Tibial artery (tissue), 4 donors: ENCODE measurements at regions not wholly inside any gene's neighbourhood (a gene's known extent, or its start where the extent isn't known, plus 50 kb on each side); places are given as distances from the start of the nearest gene placed in this dataset.

Experiments used
- DNase-seq, 2 donors: peaks; one replicate each; pipeline ENCODE4 v3.0.0-alpha.2; 2019
- H3K27ac ChIP-seq, 2 donors: fragments of 200-600 bp; sonication (generic) in 1 of 2; 1 replicate in 1 of 2; 2 replicates in 1 of 2; pipeline ENCODE4 v1.5.1; 2018 to 2019; ENCODE audit warnings: mild to moderate bottlenecking in 1 of 2
- H3K27me3 ChIP-seq, 2 donors: fragments of 200-600 bp; sonication (generic) in 1 of 2; one replicate each; pipeline versions ENCODE4 v1.5.1 to v1.6.0; 2016 to 2019
- H3K36me3 ChIP-seq, 3 donors: fragments of 200-600 bp; sonication (generic) in 2 of 3; one replicate each; pipeline ENCODE4 v1.5.1; 2016 to 2019; ENCODE audit warnings: mild to moderate bottlenecking in 2 of 3
- H3K4me1 ChIP-seq, 4 donors: fragments of 200-600 bp; sonication (generic) in 2 of 4; 1 replicate in 3 of 4; 2 replicates in 1 of 4; pipeline ENCODE4 v1.5.1; 2016 to 2019
- H3K4me3 ChIP-seq, 2 donors: fragments of 200-600 bp; sonication (generic) in 1 of 2; 1 replicate in 1 of 2; 2 replicates in 1 of 2; pipeline ENCODE4 v1.5.1; 2018 to 2019; ENCODE audit warnings: mild to moderate bottlenecking in 2 of 2
- H3K9me3 ChIP-seq, 3 donors: fragments of 200-600 bp; sonication (generic) in 1 of 3; one replicate each; pipeline ENCODE4 v1.5.1; 2016 to 2019
- CTCF ChIP-seq, 2 experiments: fragments of 200-600 bp in 1 of 2; fragments of 450-650 bp in 1 of 2; IDR thresholded peaks; one replicate each; pipeline ENCODE4 v1.5.1; 2017 to 2019; ENCODE audit warnings: antibody characterized with exemption in 2 of 2, mild to moderate bottlenecking in 1 of 2, moderate library complexity in 1 of 2
- intact Hi-C: fragments of 100-400 bp; cut with DNase I; formaldehyde crosslinking; loops from one replicate; pipeline ENCODE4 v1.15.0; 2023; ENCODE audit warnings: low total_unique reads

GRCh38 chr10:78474743-78475142 lies 441.1 kb downstream of the RPS24 start:
- no peak for DNase-seq
- TF ChIP-seq CTCF (IDR thresholded peaks at IDR 0.05) = no peak
- Histone ChIP-seq H3K9me3 (no peaks in the 10 kb centered on the region), H3K4me3 (no peak overlapping the region), H3K27ac (no peak overlapping the region), H3K27me3 (peaks cover 0 to 3% of the 10 kb centered on the region in 2 donors), H3K36me3 (no peaks in the 10 kb centered on the region), H3K4me1 (no peaks in the 10 kb centered on the region)
- intact Hi-C loops = no loop called here

GRCh38 chr10:78475437-78475836 lies 441.8 kb downstream of the RPS24 start:
- intact Hi-C loops = no loop called here
- H3K36me3 ChIP-seq = no peaks in the 10 kb centered on the region
- H3K4me1 ChIP-seq = no peaks in the 10 kb centered on the region
- H3K9me3 ChIP-seq = no peaks in the 10 kb centered on the region
- no peak overlapping the region for H3K27ac ChIP-seq
- peaks cover 0 to 3% of the 10 kb centered on the region in 2 donors for H3K27me3 ChIP-seq
- no peak for TF ChIP-seq CTCF (IDR thresholded peaks at IDR 0.05)
- DNase-seq = no peak
- no peak overlapping the region for H3K4me3 ChIP-seq

GRCh38 chr10:78476156-78476555 lies 442.5 kb downstream of the RPS24 start:
- no peak for TF ChIP-seq CTCF (IDR thresholded peaks at IDR 0.05)
- Histone ChIP-seq H3K9me3 (no peaks in the 10 kb centered on the region), H3K27me3 (peaks cover 0 to 3% of the 10 kb centered on the region in 2 donors), H3K4me3 (no peak overlapping the region), H3K36me3 (no peaks in the 10 kb centered on the region), H3K4me1 (no peaks in the 10 kb centered on the region), H3K27ac (no peak overlapping the region)
- no peak for DNase-seq
- intact Hi-C loops = no loop called here

- DNase-seq = no peak
- intact Hi-C loops = no loop called here
- no peaks in the 10 kb centered on the region for H3K36me3 ChIP-seq
- H3K9me3 ChIP-seq = no peaks in the 10 kb centered on the region
- TF ChIP-seq CTCF (IDR thresholded peaks at IDR 0.05) = no peak
- peaks cover 0 to 3% of the 10 kb centered on the region in 2 donors for H3K27me3 ChIP-seq
- H3K4me1 ChIP-seq = no peaks in the 10 kb centered on the region
- H3K4me3 ChIP-seq = no peak overlapping the region
- no peak overlapping the region for H3K27ac ChIP-seq
Measured at GRCh38 chr10:78476844-78477243, 443.2 kb downstream of the RPS24 start.

GRCh38 chr10:78478919-78479318 lies 445.3 kb downstream of the RPS24 start:
- no peak overlapping the region for H3K4me3 ChIP-seq
- intact Hi-C loops = no loop called here

More at GRCh38 chr10:78478919-78479318, 445.3 kb downstream of the RPS24 start:
- no peak for TF ChIP-seq CTCF (IDR thresholded peaks at IDR 0.05)
- peaks cover 0 to 3% of the 10 kb centered on the region in 2 donors for H3K27me3 ChIP-seq
- no peaks in the 10 kb centered on the region for H3K9me3 ChIP-seq
- H3K36me3 ChIP-seq = no peaks in the 10 kb centered on the region
- H3K27ac ChIP-seq = no peak overlapping the region
- H3K4me1 ChIP-seq = no peaks in the 10 kb centered on the region
- DNase-seq = no peak
